Right cardiac atrium (tissue), 5 donors: ENCODE measurements at regions not wholly inside any gene's neighbourhood (a gene's known extent, or its start where the extent isn't known, plus 50 kb on each side); places are given as distances from the start of the nearest gene placed in this dataset.

ENCODE experiments used
- ATAC-seq, 2 donors: fragments of 200-7000 bp; cut with Tn5 transposase; one replicate each; pipeline versions ENCODE4 v1.8.0 to v1.9.1; 2020; ENCODE audit warnings: moderate library complexity in 2 of 2, mild to moderate bottlenecking in 1 of 2
- DNase-seq, 3 donors: peaks; one replicate each; pipeline ENCODE4 v3.0.0-alpha.2; 2020
- H3K27ac ChIP-seq: one replicate; pipeline ENCODE4 v1.5.1; 2013; ENCODE audit warnings: mild to moderate bottlenecking, low read length, control low read depth, moderate library complexity
- H3K27me3 ChIP-seq: one replicate; pipeline ENCODE4 v1.6.1; 2013; ENCODE audit not compliant: control insufficient read depth, insufficient read depth
- H3K4me1 ChIP-seq: one replicate; pipeline ENCODE4 v1.6.1; 2013; ENCODE audit warnings: low read length; ENCODE audit not compliant: control insufficient read depth, insufficient read depth
- H3K4me3 ChIP-seq: one replicate; pipeline ENCODE4 v1.5.1; 2013; ENCODE audit warnings: low read length, control low read depth
- H3K9me3 ChIP-seq: one replicate; pipeline ENCODE4 v1.6.1; 2013; ENCODE audit warnings: low read length; ENCODE audit not compliant: control insufficient read depth
- WGBS: extraction: QIAGEN DNeasy Blood & Tissue Kit; methylation state at CpG from one replicate; pipeline ENCODE4 v1.1.7; 2013; 5-methylcytosine and 5-hydroxymethylcytosine counted together
- intact Hi-C, 4 donors: fragments of 100-400 bp; cut with DNase I; formaldehyde crosslinking; loops; one replicate each; pipeline versions ENCODE4 v1.11.0 to v1.14.0; 2022 to 2023
- donor health status: healthy with polysubstance abuse.
- donor health status: DM: no; HTN: yes; CAD: no.
- donor health status: DM: no; HTN: no; CAD: no.
- donor health status: DM: no; HTN: yes; CAD: no; lungs with severe emphysema.
- donor health status: DM: yes; HTN: yes; CAD: no.

DNA sequence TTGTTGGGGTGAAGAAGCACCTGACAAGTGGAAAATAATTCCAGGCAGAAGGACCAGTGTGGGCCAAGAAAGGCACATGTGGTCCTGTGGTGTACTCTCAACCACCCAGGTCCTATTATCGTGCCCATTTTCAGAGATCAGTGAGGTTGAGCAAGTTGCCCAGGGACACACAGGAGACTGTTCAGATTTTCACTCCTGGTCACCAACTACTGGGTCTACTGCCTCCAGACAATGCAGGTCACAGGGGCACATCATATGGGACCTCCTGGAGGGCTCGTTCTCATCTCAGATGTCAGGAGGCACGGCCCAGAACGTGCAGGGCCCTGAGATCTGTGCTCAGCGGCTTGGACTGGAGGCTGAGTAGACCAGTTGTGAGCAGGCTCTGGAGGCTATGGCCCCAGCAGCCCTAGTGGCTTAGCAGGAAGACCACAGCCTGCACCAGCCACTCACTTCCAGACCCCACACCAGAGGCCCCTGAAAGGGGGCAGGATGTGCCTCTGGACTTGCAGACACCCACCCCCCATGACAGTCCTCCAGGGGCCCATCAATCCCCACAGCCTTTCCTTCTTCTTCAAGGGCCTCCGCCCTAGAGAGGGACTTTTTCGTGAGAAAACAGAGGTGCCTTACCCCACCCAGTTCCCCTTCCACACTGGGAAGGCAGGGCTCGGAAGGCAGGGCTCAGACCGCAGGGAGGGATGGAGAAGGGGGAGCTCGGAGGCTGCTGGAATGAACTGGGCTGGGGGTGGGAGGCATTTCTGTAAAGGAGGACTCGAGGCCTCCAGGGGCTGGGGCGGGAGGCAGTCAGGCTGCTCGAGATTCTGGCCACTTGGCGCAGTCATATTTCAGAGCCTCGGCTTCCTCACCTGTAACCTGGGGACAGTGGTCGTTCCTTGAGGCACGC, 82.7 kb upstream of the NEURL1B start:
- no peak for ATAC-seq
- peaks cover 21% of the 10 kb centered on the region for H3K4me1 ChIP-seq
- 68% methylated on average over 17 of the region's 17 CpGs for whole genome bisulfite sequencing

DNA sequence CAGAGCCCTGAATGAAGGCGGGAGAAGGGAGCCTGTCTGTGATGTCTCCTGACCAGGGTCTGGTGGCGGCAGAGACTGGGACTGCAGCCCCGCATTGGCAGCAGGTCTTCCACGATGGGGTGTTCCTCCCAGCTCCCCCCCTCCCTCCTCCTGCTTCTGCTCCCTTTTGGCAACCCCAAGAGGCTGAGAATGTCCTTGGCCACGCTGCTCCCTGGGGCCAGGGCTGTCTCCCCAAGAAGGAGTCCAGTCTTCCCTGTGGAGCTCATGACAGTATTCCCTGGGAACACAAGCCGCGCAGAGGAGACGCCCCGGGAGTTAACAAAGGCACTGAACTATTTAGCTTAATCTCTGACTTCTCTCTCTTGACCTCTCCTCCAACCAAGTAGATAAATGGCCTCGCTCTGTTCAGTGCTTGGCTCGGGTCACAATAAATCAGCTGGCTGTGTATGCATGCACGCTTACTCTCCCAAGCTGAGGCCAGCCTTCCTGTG, 84.0 kb upstream of the NEURL1B start:
- no peak overlapping the region for H3K4me3 ChIP-seq
- 21% methylated on average over 12 of the region's 12 CpGs for WGBS
- no peaks in the 10 kb centered on the region for H3K9me3 ChIP-seq
- peak overlapping the region; percentile 61 for H3K27ac ChIP-seq
- ATAC-seq (peak; percentile 85 to 86), DNase-seq (peak; percentile 66 to 87 (median 86))
- intact Hi-C loops = loop anchor here in 1 of 4 donors (10.0 kb wide), 1 partner anchor 88 kb away; the partner anchor contains the start of gene NEURL1B
- H3K4me1 ChIP-seq = peaks cover 21% of the 10 kb centered on the region
- no peaks in the 10 kb centered on the region for H3K27me3 ChIP-seq

More for the DNA sequence above, 82.7 kb upstream of the NEURL1B start:
- no peak overlapping the region for H3K4me3 ChIP-seq
- DNase-seq = peak in 1 of 3 donors; percentile 45
- H3K27me3 ChIP-seq = no peaks in the 10 kb centered on the region
- H3K27ac ChIP-seq = peak overlapping the region; percentile 5
- intact Hi-C loops = loop anchor here in 1 of 4 donors (10.0 kb wide), 1 partner anchor 86 kb away; the partner anchor contains the start of gene NEURL1B
- no peaks in the 10 kb centered on the region for H3K9me3 ChIP-seq

DNA sequence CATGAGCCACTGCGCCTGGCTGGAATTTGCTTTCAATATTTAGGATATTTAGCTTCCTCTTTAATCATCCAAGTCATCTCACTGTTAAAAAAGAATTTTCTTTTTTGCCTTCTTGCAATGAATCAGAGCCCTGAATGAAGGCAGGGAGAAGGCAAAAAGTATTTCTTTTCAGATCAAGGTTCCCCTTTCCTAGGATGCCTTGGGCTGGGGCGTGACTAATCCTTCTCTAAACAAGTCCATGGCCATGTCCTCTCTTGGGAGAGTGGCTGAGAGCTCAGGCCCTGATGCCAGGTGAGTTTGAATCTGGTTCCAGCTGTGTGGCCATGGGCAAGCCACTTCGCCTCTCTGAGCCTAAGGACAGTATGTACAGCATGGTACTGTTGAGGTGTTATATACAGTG, 84.8 kb upstream of the NEURL1B start:
- WGBS = 96% methylated on average over 3 of the region's 3 CpGs
- Histone ChIP-seq H3K27ac (peak overlapping the region; percentile 40), H3K4me3 (no peak overlapping the region), H3K4me1 (peaks cover 21% of the 10 kb centered on the region), H3K9me3 (no peaks in the 10 kb centered on the region), H3K27me3 (no peaks in the 10 kb centered on the region)
- no peak for ATAC-seq
- intact Hi-C loops = loop anchor here in 1 of 4 donors (10.0 kb wide), 1 partner anchor 89 kb away; the partner anchor contains the start of gene NEURL1B
- DNase-seq = peak in 1 of 3 donors; percentile 18

DNA sequence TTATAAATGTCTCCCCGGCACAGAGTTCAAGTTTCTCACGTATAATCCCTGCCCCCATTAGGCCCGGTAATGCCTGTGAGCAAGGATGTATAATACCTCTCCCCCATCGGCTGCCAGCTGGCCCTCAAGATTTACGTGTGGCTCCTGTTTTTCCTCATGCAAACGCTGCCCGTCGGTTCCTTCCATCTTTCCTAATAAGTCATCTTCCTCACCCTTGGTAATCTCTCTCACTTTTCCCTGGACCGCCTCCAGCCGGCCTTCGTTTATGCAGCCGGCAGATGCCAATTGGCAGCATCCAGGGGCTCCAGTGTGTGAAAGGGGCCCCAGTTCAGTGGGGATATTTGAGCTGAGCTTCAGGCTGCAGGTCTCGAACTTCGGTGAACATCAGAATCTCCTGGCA, 86.5 kb upstream of the NEURL1B start:
- intact Hi-C loops = loop anchor here in 1 of 4 donors (10.0 kb wide), 1 partner anchor 90 kb away; the partner anchor contains the start of gene NEURL1B
- Histone ChIP-seq H3K27ac (no peak overlapping the region), H3K27me3 (no peaks in the 10 kb centered on the region), H3K9me3 (no peaks in the 10 kb centered on the region), H3K4me3 (no peak overlapping the region), H3K4me1 (peaks cover 26% of the 10 kb centered on the region)
- peak; percentile 60 to 78 (median 76) for DNase-seq
- WGBS = 57% methylated on average over 14 of the region's 14 CpGs
- no peak for ATAC-seq

DNA sequence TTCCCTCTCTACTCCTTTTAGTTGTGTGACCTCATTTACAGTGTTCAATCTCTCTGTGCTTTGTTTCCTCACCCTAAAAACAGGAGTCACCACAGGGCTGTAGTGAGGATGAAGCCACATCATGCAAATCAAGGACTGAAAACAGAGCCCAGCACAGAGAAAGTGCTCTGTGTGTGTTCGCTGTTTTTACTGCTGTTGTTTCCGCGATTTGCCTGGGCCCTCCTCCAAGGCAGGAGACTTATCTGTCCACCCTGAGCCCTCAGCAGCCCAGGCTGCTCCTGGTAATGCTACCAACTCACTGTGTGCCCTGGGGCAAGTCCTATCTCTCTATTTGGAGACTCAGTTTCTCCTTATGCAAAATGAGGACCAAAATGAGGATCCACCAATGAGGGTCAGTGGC, 87.2 kb upstream of the NEURL1B start:
- intact Hi-C loops = loop anchor here in 1 of 4 donors (10.0 kb wide), 1 partner anchor 91 kb away; the partner anchor contains the start of gene NEURL1B
- no peak overlapping the region for H3K4me3 ChIP-seq
- H3K4me1 ChIP-seq = peaks cover 26% of the 10 kb centered on the region
- no peaks in the 10 kb centered on the region for H3K27me3 ChIP-seq
- no peaks in the 10 kb centered on the region for H3K9me3 ChIP-seq
- DNase-seq = peak in 1 of 3 donors; percentile 22
- no peak for ATAC-seq
- no peak overlapping the region for H3K27ac ChIP-seq
- WGBS = 52% methylated on average over 3 of the region's 3 CpGs

GRCh38 chr5:172553167-172553566, 87.9 kb upstream of the NEURL1B start:
- Histone ChIP-seq H3K4me3 (no peak overlapping the region), H3K4me1 (peaks cover 21% of the 10 kb centered on the region), H3K27me3 (no peaks in the 10 kb centered on the region), H3K9me3 (no peaks in the 10 kb centered on the region), H3K27ac (no peak overlapping the region)
- intact Hi-C loops = loop anchor here in 1 of 4 donors (10.0 kb wide), 1 partner anchor 92 kb away; the partner anchor contains the start of gene NEURL1B
- no peak for ATAC-seq
- WGBS = 96% methylated on average over 2 of the region's 2 CpGs
- DNase-seq = no peak

DNA sequence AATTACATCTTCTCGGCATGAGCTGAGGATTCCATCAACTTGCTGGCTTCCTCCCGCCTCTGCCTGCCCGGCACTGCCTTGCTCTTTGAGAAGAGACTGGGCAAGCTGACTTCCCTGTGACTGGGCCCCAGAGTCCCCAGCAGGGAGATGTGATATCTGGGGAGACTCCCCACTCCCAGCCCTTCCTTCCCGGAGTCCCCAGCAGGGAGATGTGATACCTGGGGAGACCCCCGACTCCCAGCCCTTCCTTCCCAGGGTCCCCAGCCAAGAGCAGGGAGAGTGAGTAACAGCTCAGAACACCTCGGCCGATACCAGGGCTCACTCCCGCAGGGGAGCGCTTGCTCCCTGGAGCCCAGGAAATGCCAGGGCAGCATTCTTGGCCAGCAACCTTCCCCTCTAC, 90.1 kb upstream of the NEURL1B start:
- ATAC-seq = no peak
- 79% methylated on average over 9 of the region's 9 CpGs for WGBS
- intact Hi-C loops = loop anchor here in 1 of 4 donors (10.0 kb wide), 1 partner anchor 94 kb away; the partner anchor contains the start of gene NEURL1B
- peaks cover 8% of the 10 kb centered on the region for H3K4me1 ChIP-seq
- H3K4me3 ChIP-seq = no peak overlapping the region
- DNase-seq = no peak
- H3K9me3 ChIP-seq = no peaks in the 10 kb centered on the region
- no peaks in the 10 kb centered on the region for H3K27me3 ChIP-seq
- no peak overlapping the region for H3K27ac ChIP-seq

DNA sequence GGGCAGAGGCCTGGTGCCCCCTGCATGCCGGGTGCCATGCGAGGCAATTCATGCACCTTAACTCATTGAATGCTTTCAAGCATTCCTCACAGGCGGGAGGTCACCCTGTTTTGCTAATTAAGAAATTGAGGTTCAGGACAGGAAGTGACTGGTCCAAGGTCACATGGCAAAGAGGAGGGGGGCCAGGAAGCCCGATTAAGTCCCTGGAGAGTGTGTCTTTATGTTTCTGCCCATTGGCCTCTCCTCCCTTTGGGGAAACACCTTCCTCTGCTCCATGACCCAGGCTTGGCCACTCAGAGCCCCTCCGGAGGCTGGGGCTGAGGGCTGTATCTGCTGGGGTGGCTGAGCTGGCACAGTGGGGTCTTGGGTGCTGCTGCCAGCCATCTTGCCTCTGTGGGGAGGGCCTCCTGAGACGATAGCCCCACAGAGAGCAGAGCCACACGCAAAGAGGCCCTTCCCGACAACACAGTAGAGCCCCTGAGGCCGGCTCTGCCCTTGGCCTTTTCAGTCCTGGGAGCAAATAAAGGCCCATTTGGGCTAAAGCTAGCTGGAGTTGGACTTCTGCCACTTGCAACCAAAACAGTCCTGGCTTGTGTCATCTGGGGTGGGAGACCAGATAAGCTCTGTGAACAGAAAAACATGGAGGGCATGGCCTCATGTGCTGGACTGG, 90.8 kb upstream of the NEURL1B start:
- Histone ChIP-seq H3K4me1 (peaks cover 8% of the 10 kb centered on the region), H3K9me3 (no peaks in the 10 kb centered on the region), H3K4me3 (no peak overlapping the region), H3K27ac (no peak overlapping the region), H3K27me3 (no peaks in the 10 kb centered on the region)
- intact Hi-C loops = loop anchor here in 1 of 4 donors (10.0 kb wide), 1 partner anchor 95 kb away; the partner anchor contains the start of gene NEURL1B
- peak in 1 of 3 donors; percentile 71 for DNase-seq
- peak; percentile 28 to 40 for ATAC-seq
- 72% methylated on average over 9 of the region's 9 CpGs for WGBS

DNA sequence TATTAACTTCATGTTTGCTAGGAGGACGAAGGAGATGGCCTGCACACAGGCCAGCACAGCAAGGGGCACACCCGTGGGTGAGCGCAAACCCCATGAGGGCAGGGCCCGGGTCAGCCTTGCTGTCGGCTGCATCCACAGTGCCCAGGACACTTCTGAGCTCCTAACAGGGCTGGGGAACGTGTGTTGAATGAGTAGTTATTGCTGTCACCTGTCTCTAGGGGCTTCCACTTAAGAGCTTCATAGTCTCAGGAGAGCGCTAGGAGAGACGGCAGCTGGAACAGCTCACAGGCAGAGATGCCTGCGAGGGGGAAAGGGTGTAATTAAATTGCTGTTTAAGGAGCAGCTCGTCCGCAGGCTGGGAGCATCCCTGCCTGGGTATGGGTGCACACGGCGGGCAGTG, 91.4 kb upstream of the NEURL1B start:
- WGBS = 80% methylated on average over 13 of the region's 13 CpGs
- Histone ChIP-seq H3K27ac (no peak overlapping the region), H3K27me3 (no peaks in the 10 kb centered on the region), H3K9me3 (no peaks in the 10 kb centered on the region), H3K4me1 (peaks cover 4% of the 10 kb centered on the region), H3K4me3 (no peak overlapping the region)
- DNase-seq = no peak
- intact Hi-C loops = loop anchor here in 1 of 4 donors (10.0 kb wide), 1 partner anchor 95 kb away; the partner anchor contains the start of gene NEURL1B
- no peak for ATAC-seq

DNA sequence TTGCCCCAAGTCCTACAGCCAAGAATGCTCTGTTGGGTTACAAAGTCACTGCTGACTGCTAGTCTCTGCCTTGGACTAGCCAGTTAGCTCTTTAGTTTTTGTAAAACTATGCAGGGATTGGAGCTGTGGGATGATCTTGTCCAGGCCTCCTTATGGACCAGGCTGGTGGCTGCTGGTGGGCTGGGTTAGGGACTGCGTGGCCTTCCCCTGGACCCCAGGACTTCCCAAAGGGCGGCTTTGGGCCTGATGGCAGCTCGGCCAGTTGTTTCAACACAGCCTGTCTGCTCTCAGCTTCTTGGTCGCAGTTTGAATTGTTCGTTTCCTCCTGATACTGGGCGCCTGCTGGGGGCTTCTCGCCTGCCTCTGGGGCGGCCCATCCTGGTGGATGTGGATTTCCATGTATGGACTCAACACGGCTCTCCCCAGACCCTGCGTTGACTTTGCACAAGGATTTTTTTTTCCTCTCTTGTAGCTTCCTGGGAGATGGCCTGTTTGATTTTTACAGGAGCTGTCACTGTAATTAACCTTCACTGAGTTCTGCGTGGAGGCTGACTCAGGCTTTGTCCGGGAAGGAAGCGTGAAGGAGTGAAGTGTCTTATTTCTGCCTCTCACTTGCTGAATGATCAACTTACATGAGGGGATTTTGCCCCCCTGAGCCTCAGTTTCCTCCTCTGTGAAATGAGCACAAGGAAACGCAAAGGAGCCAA, 91.9 kb upstream of the NEURL1B start:
- no peak overlapping the region for H3K27ac ChIP-seq
- WGBS = 85% methylated on average over 14 of the region's 14 CpGs
- DNase-seq (no peak), ATAC-seq (no peak)
- H3K4me1 ChIP-seq = peaks cover 4% of the 10 kb centered on the region
- intact Hi-C loops = no loop called here
- no peaks in the 10 kb centered on the region for H3K27me3 ChIP-seq
- H3K9me3 ChIP-seq = no peaks in the 10 kb centered on the region
- H3K4me3 ChIP-seq = no peak overlapping the region
